H9 (cell line): ENCODE measurements at regions not wholly inside any gene's neighbourhood (a gene's known extent, or its start where the extent isn't known, plus 50 kb on each side); places are given as distances from the start of the nearest gene placed in this dataset.

Experiments
- DNase-seq: peaks from one replicate; pipeline ENCODE4 v3.0.0-alpha.2; 2017
- H2AFZ ChIP-seq: one replicate; pipeline ENCODE4 v1.6.1; 2013; ENCODE audit warnings: mild to moderate bottlenecking, low read length, control low read depth, moderate library complexity
- H2AK5ac ChIP-seq: 2 replicates; pipeline ENCODE4 v1.6.1; 2013; ENCODE audit warnings: low read length, control low read depth, mixed read lengths; ENCODE audit not compliant: insufficient read length
- H2BK120ac ChIP-seq: one replicate; pipeline ENCODE4 v1.6.1; 2013; ENCODE audit warnings: low read depth, mild to moderate bottlenecking, low read length, control low read depth, inconsistent platforms; ENCODE audit not compliant: poor library complexity, severe bottlenecking
- H2BK12ac ChIP-seq: 2 replicates; pipeline ENCODE4 v1.6.1; 2013; ENCODE audit warnings: low read length, control low read depth, mixed read lengths, low read depth; ENCODE audit not compliant: insufficient read length
- H2BK15ac ChIP-seq: 2 replicates; pipeline ENCODE4 v1.6.1; 2013; ENCODE audit warnings: low read depth, low read length, control low read depth
- H2BK20ac ChIP-seq: one replicate; pipeline ENCODE4 v1.6.1; 2013; ENCODE audit warnings: low read depth, mild to moderate bottlenecking, low read length, control low read depth, inconsistent platforms; ENCODE audit not compliant: poor library complexity, severe bottlenecking
- H2BK5ac ChIP-seq: 2 replicates; pipeline ENCODE4 v1.6.1; 2013; ENCODE audit warnings: low read length, control low read depth, mixed read lengths; ENCODE audit not compliant: insufficient read length
- H3K14ac ChIP-seq: 2 replicates; pipeline ENCODE4 v1.6.1; 2013; ENCODE audit warnings: low read length, control low read depth; ENCODE audit not compliant: insufficient read depth
- H3K18ac ChIP-seq: 2 replicates; pipeline ENCODE4 v1.6.1; 2013; ENCODE audit warnings: low read depth, mild to moderate bottlenecking, mixed read lengths, low read length, control low read depth; ENCODE audit not compliant: insufficient read length
- H3K23ac ChIP-seq: 2 replicates; pipeline ENCODE4 v1.6.1; 2013; ENCODE audit warnings: low read length, control low read depth, mixed read lengths, low read depth; ENCODE audit not compliant: insufficient read length
- H3K23me2 ChIP-seq: 2 replicates; pipeline ENCODE4 v1.6.1; 2013; ENCODE audit warnings: low read depth, mild to moderate bottlenecking, mixed read lengths, low read length, control low read depth; ENCODE audit not compliant: insufficient read length, poor library complexity, severe bottlenecking
- H3K27ac ChIP-seq: 2 replicates; pipeline ENCODE4 v1.5.1; 2013; ENCODE audit warnings: low read length, control low read depth, mixed read lengths, low read depth; ENCODE audit not compliant: insufficient read length
- H3K27me3 ChIP-seq: 2 replicates; pipeline ENCODE4 v1.6.1; 2013; ENCODE audit warnings: low read length, control low read depth, inconsistent platforms; ENCODE audit not compliant: insufficient read depth
- H3K4ac ChIP-seq: 2 replicates; pipeline ENCODE4 v1.6.1; 2013; ENCODE audit warnings: low read depth, mild to moderate bottlenecking, control low read depth, inconsistent platforms, low read length, moderate library complexity
- H3K4me1 ChIP-seq: 2 replicates; pipeline ENCODE4 v1.6.1; 2013; ENCODE audit warnings: low read length, control low read depth, inconsistent platforms; ENCODE audit not compliant: insufficient read depth
- H3K4me2 ChIP-seq: 2 replicates; pipeline ENCODE4 v1.6.1; 2013; ENCODE audit warnings: low read length, control low read depth, mixed read lengths; ENCODE audit not compliant: insufficient read length, insufficient read depth
- H3K56ac ChIP-seq: 2 replicates; pipeline ENCODE4 v1.6.1; 2013; ENCODE audit warnings: low read depth, mild to moderate bottlenecking, mixed read lengths, low read length, control low read depth; ENCODE audit not compliant: insufficient read length
- H3K79me1 ChIP-seq: 2 replicates; pipeline ENCODE4 v1.6.1; 2013; ENCODE audit warnings: low read depth, mild to moderate bottlenecking, moderate library complexity, low read length, control low read depth, inconsistent platforms; ENCODE audit not compliant: insufficient read depth, poor library complexity, severe bottlenecking
- H3K79me2 ChIP-seq: 2 replicates; pipeline ENCODE4 v1.6.1; 2013; ENCODE audit warnings: low read length, control low read depth, inconsistent platforms; ENCODE audit not compliant: insufficient read depth
- H3K9ac ChIP-seq: 2 replicates; pipeline ENCODE4 v1.6.1; 2013; ENCODE audit warnings: low read length, control low read depth, mixed read lengths; ENCODE audit not compliant: insufficient read length; ENCODE audit errors: extremely low read depth
- H3K9me3 ChIP-seq: one replicate; pipeline ENCODE4 v1.6.1; 2013; ENCODE audit warnings: low read depth, low read length, inconsistent platforms; ENCODE audit not compliant: control insufficient read depth
- H3T11ph ChIP-seq: one replicate; pipeline ENCODE4 v1.6.1; 2013; ENCODE audit warnings: mild to moderate bottlenecking, low read length, control low read depth, inconsistent platforms
- H4K20me1 ChIP-seq: one replicate; pipeline ENCODE4 v1.6.1; 2013; ENCODE audit not compliant: control insufficient read depth, insufficient read length, insufficient read depth
- H4K5ac ChIP-seq: 2 replicates; pipeline ENCODE4 v1.6.1; 2013; ENCODE audit warnings: low read depth, mild to moderate bottlenecking, mixed read lengths, low read length, control low read depth; ENCODE audit not compliant: insufficient read length
- H4K8ac ChIP-seq: replicated peaks from 2 replicates; pipeline ENCODE4 v1.6.1; 2013; ENCODE audit warnings: low read length, control low read depth, mixed read lengths, low read depth; ENCODE audit not compliant: insufficient read length
- H4K91ac ChIP-seq: 2 replicates; pipeline ENCODE4 v1.6.1; 2013; ENCODE audit warnings: low read depth, mild to moderate bottlenecking, moderate library complexity, mixed read lengths, low read length, control low read depth; ENCODE audit not compliant: insufficient read length
- H3K27ac Mint-ChIP-seq, 3 experiments: 2 replicates in 2 of 3; 3 replicates in 1 of 3; pipeline ENCODE4 v1.8.0; 2020 to 2021; ENCODE audit warnings: mixed read lengths in 3 of 3, mild to moderate bottlenecking in 1 of 3, moderate library complexity in 1 of 3
- H3K27me3 Mint-ChIP-seq: 2 replicates; pipeline ENCODE4 v1.8.0; 2021; ENCODE audit warnings: low read depth, mild to moderate bottlenecking, moderate library complexity, mixed read lengths
- H3K36me3 Mint-ChIP-seq, 3 experiments: 2 replicates in 2 of 3; 3 replicates in 1 of 3; pipeline ENCODE4 v1.8.0; 2020 to 2021; ENCODE audit warnings: low read depth in 3 of 3, mixed read lengths in 3 of 3; ENCODE audit not compliant: insufficient read depth in 1 of 3
- H3K4me1 Mint-ChIP-seq, 2 experiments: 2 replicates each; pipeline ENCODE4 v1.8.0; 2020; ENCODE audit warnings: mixed read lengths in 2 of 2
- H3K4me3 Mint-ChIP-seq, 2 experiments: 2 replicates in 1 of 2; 3 replicates in 1 of 2; pipeline ENCODE4 v1.8.0; 2020 to 2021; ENCODE audit warnings: mild to moderate bottlenecking in 2 of 2, mixed read lengths in 2 of 2, moderate library complexity in 1 of 2
- H3K9me3 Mint-ChIP-seq, 2 experiments: 2 replicates in 1 of 2; 3 replicates in 1 of 2; pipeline ENCODE4 v1.8.0; 2020; ENCODE audit warnings: mild to moderate bottlenecking in 2 of 2, mixed read lengths in 2 of 2, moderate library complexity in 1 of 2
- WGBS: extraction: QIAGEN DNeasy Blood & Tissue Kit; methylation state at CpG from one replicate; pipeline ENCODE4 v1.1.7; 2013; ENCODE audit warnings: missing lambda C conversion rate, low lambda C conversion rate, mixed read lengths; ENCODE audit not compliant: insufficient read length; ENCODE audit errors: extremely low coverage; 5-methylcytosine and 5-hydroxymethylcytosine counted together
- TF ChIP-seq, protein P1 (sequence below): fragments of 200-600 bp; sonication (generic); conservative IDR thresholded peaks from 3 replicates; pipeline ENCODE4 v1.8.0; 2021; ENCODE audit warnings: antibody characterized with exemption, mild to moderate bottlenecking

DNA sequence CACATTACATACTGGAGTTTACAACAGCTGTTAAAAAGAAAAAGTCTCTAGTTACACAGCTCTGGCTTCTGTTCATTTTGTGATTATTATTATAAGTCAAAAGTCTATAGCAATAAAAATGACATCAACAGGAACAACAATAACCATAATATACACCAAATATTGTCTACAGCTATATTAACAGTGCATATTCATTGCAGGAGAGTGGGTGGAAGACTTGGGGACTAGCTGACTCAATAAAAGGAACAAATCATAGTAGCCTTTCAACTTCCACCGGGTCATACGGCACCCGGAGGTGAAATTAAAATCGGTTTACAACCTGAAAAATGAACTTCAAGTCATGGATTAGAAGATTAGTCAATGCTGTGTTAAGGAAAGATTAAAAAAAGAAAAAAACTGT, 642.1 kb downstream of the SATB2 start:
- Histone ChIP-seq H3K27me3 (no peaks in the 10 kb centered on the region), H2AFZ (no peak overlapping the region), H3K14ac (no peak overlapping the region), H3K56ac (no peak overlapping the region), H3T11ph (no peak overlapping the region), H3K79me2 (no peaks in the 10 kb centered on the region), H4K91ac (no peak overlapping the region), H3K23me2 (no peaks in the 10 kb centered on the region), H4K20me1 (no peaks in the 10 kb centered on the region), H3K79me1 (no peaks in the 10 kb centered on the region), H2BK15ac (no peak overlapping the region), H2BK20ac (no peak overlapping the region), H3K4ac (no peak overlapping the region), H2AK5ac (no peak overlapping the region), H3K9me3 (no peaks in the 10 kb centered on the region), H3K18ac (no peak overlapping the region), H3K27ac (no peak overlapping the region), H4K5ac (no peak overlapping the region), H3K23ac (no peak overlapping the region), H3K4me2 (no peak overlapping the region), H2BK120ac (no peak overlapping the region), H3K9ac (no peak overlapping the region), H3K4me1 (no peaks in the 10 kb centered on the region), H4K8ac (no peak overlapping the region), H2BK12ac (no peak overlapping the region), H2BK5ac (no peak overlapping the region)
- H3K4me3 Mint-ChIP-seq: no peak overlapping the region
- no peaks in the 10 kb centered on the region for H3K27me3 Mint-ChIP-seq
- WGBS: no CpG with 5 or more reads among the region's 4 CpGs
- no peaks in the 10 kb centered on the region for H3K4me1 Mint-ChIP-seq
- TF ChIP-seq, protein P1, sequence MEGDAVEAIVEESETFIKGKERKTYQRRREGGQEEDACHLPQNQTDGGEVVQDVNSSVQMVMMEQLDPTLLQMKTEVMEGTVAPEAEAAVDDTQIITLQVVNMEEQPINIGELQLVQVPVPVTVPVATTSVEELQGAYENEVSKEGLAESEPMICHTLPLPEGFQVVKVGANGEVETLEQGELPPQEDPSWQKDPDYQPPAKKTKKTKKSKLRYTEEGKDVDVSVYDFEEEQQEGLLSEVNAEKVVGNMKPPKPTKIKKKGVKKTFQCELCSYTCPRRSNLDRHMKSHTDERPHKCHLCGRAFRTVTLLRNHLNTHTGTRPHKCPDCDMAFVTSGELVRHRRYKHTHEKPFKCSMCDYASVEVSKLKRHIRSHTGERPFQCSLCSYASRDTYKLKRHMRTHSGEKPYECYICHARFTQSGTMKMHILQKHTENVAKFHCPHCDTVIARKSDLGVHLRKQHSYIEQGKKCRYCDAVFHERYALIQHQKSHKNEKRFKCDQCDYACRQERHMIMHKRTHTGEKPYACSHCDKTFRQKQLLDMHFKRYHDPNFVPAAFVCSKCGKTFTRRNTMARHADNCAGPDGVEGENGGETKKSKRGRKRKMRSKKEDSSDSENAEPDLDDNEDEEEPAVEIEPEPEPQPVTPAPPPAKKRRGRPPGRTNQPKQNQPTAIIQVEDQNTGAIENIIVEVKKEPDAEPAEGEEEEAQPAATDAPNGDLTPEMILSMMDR: no peak
- no peaks in the 10 kb centered on the region for H3K9me3 Mint-ChIP-seq
- no peak for DNase-seq
- H3K27ac Mint-ChIP-seq: no peak overlapping the region
- no peaks in the 10 kb centered on the region for H3K36me3 Mint-ChIP-seq
